Epithelial cell of proximal tubule (primary cell): ENCODE measurements at regions not wholly inside any gene's neighbourhood (a gene's known extent, or its start where the extent isn't known, plus 50 kb on each side); places are given as distances from the start of the nearest gene placed in this dataset.
A peak's percentile ranks its signal among the peaks of the same experiment; 100 is the strongest.

ENCODE experiments used
- DNase-seq: peaks from one replicate; pipeline ENCODE4 v3.0.0-alpha.2; 2011; ENCODE audit warnings: low read depth
- H3K4me3 ChIP-seq: 2 replicates; pipeline ENCODE4 v1.5.1; 2011; ENCODE audit warnings: low read depth, mild to moderate bottlenecking, low read length
- CTCF ChIP-seq: conservative IDR thresholded peaks from 2 replicates; pipeline ENCODE4 v1.5.1; 2012; ENCODE audit warnings: low read depth, mild to moderate bottlenecking, low read length

GRCh38 chr2:150781142-150781541, 293.7 kb upstream of the RND3 start:
- TF ChIP-seq CTCF: no peak
- no peak for DNase-seq
- H3K4me3 ChIP-seq: no peak overlapping the region

DNA sequence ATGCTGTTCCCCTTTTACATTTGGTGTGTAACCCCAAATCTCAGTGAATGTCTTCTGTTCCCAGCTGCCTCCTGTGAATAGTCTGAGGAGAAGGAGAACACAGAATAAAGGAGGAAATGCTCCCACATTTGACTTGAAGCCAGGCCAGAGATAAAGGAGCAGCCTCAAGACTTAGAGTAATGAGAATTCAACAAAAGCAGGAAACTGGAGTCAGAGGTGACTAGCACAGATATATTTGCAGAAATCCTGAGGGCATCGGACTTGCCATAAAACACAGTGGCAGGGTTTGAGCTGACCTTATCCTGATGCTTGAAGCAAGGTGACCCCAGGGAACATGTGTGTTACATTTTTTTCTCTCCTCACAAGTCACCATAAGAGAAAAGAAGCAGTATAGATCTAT, 291.4 kb upstream of the RND3 start:
- H3K4me3 ChIP-seq: no peak overlapping the region
- TF ChIP-seq CTCF: no peak
- DNase-seq: no peak

DNA sequence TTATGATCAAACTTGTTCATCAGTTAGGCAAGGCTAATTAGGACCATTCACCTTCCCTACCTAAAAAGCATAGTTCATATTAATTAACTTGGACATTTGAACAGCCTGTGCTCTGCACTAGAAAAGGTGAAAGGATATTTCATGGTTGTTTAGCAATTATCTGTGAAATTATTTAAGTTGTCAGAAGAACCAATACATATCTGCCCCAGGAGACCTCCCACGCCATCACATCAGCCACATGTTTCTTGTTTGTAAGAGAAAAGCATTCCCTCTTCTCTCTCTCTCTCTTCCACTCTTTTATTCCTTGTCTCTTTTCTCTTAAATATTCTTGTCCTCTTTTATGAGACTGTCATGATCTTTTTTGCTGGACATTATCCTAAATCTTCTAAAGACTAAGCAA, 282.0 kb upstream of the RND3 start:
- no peak for DNase-seq
- no peak overlapping the region for H3K4me3 ChIP-seq

GRCh38 chr2:150767991-150768746, 280.7 kb upstream of the RND3 start:
- TF ChIP-seq CTCF: no peak
- no peak overlapping the region for H3K4me3 ChIP-seq
- DNase-seq: peak; percentile 12

More for the DNA sequence above, 282.0 kb upstream of the RND3 start:
- no peak for TF ChIP-seq CTCF

GRCh38 chr2:150762571-150762970, 275.1 kb upstream of the RND3 start:
- H3K4me3 ChIP-seq: no peak overlapping the region
- no peak for DNase-seq
- TF ChIP-seq CTCF: no peak

DNA sequence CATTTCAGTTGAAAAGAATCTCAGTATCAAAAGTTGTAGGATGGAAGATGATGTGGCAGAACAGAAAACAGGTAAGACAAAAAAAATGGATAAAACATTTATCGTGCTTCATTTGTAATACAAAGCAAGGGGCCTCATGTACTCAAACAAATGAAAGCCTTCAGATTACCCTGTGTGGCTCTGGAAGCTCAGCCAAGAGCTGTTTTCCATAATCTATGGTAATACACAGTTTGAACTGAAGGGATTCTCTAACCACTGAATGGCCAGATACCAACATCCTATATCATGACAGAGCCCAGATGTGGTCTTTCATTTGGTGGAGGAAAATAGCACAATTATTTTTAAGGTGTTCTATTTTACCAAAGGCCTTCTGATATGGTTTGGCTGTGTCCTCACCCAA, 272.1 kb upstream of the RND3 start:
- DNase-seq: no peak
- no peak overlapping the region for H3K4me3 ChIP-seq
- TF ChIP-seq CTCF: no peak

DNA sequence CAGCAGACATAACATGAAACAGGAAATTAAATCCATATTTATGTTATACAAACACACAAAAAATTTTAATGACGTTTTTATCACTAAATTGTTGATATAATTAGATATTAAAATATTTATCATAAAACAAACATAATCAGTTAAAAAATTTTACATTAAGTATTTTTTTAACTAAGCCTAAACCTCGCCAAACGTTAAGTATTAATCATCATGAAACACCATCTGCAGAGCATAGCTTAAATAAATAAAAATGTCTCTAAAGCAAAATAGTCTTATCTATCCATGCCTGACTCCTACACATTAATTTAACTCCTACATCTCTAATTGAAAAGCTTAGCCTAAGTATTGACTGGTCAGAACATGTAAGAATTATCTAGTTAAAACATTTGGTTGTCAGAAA, 271.6 kb upstream of the RND3 start:
- DNase-seq: no peak
- no peak overlapping the region for H3K4me3 ChIP-seq
- no peak for TF ChIP-seq CTCF
